A549 (cell line): ENCODE measurements at regions not wholly inside any gene's neighbourhood (a gene's known extent, or its start where the extent isn't known, plus 50 kb on each side); places are given as distances from the start of the nearest gene placed in this dataset.

Experiments
- TF ChIP-seq, protein P1 (sequence below): fragments of >200 bp; sonication (Bioruptor Twin); formaldehyde crosslinking; IDR thresholded peaks from 3 replicates; pipeline ENCODE4 v1.5.1; 2016
- TF ChIP-seq, protein P2 (sequence below): fragments of 200-600 bp; sonication (generic); IDR thresholded peaks from 2 replicates; pipeline ENCODE4 v1.6.1; 2016; ENCODE audit warnings: antibody characterized with exemption, mild to moderate bottlenecking, moderate library complexity

DNA sequence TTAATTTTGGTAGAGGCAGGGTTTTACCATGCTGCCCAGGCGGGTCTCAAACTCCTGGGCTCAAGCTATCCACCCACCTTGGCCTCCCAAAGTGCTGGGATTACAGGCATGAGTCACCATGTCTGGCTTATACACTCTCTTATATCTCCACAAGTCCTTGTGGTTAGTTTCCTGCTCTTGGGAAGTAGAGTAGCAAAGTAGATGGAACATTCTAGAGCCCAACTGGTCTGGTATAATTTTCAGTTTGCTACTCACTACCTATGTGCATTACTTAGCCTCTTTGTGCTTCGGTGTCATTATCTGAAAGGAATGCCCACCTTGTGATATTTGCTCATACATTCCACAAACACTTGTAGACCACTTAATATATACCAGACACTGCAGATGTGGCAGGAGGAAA lies 96.6 kb upstream of the IPO9 start:
- TF ChIP-seq, protein P1, sequence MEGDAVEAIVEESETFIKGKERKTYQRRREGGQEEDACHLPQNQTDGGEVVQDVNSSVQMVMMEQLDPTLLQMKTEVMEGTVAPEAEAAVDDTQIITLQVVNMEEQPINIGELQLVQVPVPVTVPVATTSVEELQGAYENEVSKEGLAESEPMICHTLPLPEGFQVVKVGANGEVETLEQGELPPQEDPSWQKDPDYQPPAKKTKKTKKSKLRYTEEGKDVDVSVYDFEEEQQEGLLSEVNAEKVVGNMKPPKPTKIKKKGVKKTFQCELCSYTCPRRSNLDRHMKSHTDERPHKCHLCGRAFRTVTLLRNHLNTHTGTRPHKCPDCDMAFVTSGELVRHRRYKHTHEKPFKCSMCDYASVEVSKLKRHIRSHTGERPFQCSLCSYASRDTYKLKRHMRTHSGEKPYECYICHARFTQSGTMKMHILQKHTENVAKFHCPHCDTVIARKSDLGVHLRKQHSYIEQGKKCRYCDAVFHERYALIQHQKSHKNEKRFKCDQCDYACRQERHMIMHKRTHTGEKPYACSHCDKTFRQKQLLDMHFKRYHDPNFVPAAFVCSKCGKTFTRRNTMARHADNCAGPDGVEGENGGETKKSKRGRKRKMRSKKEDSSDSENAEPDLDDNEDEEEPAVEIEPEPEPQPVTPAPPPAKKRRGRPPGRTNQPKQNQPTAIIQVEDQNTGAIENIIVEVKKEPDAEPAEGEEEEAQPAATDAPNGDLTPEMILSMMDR, result no peak
- TF ChIP-seq, protein P2, sequence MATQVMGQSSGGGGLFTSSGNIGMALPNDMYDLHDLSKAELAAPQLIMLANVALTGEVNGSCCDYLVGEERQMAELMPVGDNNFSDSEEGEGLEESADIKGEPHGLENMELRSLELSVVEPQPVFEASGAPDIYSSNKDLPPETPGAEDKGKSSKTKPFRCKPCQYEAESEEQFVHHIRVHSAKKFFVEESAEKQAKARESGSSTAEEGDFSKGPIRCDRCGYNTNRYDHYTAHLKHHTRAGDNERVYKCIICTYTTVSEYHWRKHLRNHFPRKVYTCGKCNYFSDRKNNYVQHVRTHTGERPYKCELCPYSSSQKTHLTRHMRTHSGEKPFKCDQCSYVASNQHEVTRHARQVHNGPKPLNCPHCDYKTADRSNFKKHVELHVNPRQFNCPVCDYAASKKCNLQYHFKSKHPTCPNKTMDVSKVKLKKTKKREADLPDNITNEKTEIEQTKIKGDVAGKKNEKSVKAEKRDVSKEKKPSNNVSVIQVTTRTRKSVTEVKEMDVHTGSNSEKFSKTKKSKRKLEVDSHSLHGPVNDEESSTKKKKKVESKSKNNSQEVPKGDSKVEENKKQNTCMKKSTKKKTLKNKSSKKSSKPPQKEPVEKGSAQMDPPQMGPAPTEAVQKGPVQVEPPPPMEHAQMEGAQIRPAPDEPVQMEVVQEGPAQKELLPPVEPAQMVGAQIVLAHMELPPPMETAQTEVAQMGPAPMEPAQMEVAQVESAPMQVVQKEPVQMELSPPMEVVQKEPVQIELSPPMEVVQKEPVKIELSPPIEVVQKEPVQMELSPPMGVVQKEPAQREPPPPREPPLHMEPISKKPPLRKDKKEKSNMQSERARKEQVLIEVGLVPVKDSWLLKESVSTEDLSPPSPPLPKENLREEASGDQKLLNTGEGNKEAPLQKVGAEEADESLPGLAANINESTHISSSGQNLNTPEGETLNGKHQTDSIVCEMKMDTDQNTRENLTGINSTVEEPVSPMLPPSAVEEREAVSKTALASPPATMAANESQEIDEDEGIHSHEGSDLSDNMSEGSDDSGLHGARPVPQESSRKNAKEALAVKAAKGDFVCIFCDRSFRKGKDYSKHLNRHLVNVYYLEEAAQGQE, result no peak
